ENCODE measurements at regions not wholly inside any gene's neighbourhood (a gene's known extent, or its start where the extent isn't known, plus 50 kb on each side); places are given as distances from the start of the nearest gene placed in this dataset.

DNA sequence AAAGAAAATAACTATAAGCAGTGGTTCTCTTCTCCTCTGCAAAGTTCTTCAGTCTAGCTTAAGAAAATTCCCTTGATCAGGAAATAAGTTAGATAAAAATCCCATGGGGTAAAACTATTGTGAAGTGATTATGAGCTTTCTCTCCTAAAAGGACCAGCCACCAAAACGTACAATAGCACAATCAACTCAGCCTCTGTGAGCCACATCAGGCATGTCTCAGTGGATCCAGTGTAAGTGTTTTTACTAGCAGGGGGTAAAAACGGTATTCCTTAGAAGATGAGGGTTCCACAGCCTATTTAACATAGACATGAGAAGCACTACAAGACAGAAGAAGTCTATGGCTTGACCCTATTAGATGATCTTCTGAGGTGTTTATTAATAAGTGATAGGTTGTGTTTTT lies 503.2 kb downstream of the PIK3C3 start:
- TF ChIP-seq POLR2AphosphoS5 (IDR thresholded peaks at IDR 0.05; ENCODE audit: borderline replicate concordance, low read depth, low read length): no peak
- TF ChIP-seq EZH2 (IDR thresholded peaks at IDR 0.05): no peak

Data from SK-N-MC (cell line).